ENCODE measurements at regions not wholly inside any gene's neighbourhood (a gene's known extent, or its start where the extent isn't known, plus 50 kb on each side); places are given as distances from the start of the nearest gene placed in this dataset.

DNA sequence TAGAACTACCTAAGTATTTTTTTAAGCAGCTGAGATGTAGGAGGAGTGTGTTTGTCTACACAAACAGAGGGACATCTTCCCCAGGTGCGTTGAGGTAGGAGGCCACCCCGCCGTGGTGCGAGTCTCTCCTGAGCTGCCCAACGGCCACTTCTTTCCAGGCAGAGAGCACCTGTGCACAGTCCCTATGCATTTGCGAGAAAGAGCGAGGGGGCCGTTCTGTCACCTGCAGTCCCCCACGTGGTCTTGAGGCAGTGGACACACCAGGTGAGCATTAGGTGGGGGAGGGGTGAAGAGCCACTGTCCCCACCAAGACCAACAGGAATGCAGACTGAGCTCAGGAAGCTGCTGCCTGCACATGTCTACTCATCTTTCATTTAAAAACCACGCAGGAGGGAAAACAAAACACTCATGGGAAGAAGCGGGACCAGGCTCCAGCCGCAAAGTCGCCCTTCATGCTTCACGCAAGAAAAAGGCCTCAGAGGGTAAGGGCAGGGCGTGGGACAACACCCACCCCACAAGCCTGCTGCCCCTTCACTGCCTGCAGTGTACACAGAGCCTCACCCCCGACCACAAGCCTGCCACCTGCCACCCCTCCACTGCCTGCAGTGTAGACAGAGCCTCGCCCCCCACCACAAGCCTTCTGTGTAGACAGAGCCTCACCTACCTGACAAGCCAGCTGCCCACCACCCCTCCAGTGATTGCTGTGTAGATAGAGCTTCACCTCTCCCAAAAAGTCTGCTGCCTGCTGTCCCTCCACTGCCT is 142.0 kb downstream of the DLL1 start:
- H3K4me1 Mint-ChIP-seq (ENCODE audit: low read depth, unreplicated experiment): peaks cover 20% of the 10 kb centered on the region
- Histone ChIP-seq H3K36me3 (ENCODE audit: insufficient read depth, low read length) (no peaks in the 10 kb centered on the region), H3K4me1 (ENCODE audit: insufficient read depth, low read length) (peaks cover 6% of the 10 kb centered on the region), H3K9me3 (ENCODE audit: insufficient read depth, low read depth, low read length) (peaks cover 5% of the 10 kb centered on the region), H3K27ac (ENCODE audit: low read depth, low read length) (no peak overlapping the region), H3K79me2 (ENCODE audit: insufficient read depth, low read length) (no peaks in the 10 kb centered on the region), H3K27me3 (ENCODE audit: insufficient read depth, low read length) (peaks cover 4% of the 10 kb centered on the region), H2AFZ (ENCODE audit: low read depth, low read length) (no peak overlapping the region), H3K4me3 (ENCODE audit: insufficient read depth, low read depth, low read length) (no peak overlapping the region), H4K20me1 (ENCODE audit: insufficient read depth, low read length) (no peaks in the 10 kb centered on the region), H3K9ac (ENCODE audit: low read length) (no peak overlapping the region), H3K4me2 (ENCODE audit: low read length) (no peak overlapping the region)
- peaks cover 5% of the 10 kb centered on the region for H3K9me3 Mint-ChIP-seq (ENCODE audit: unreplicated experiment)
- FAIRE-seq (no peak), DNase-seq (ENCODE audit: low read depth) (no peak)
- peaks cover 37% of the 10 kb centered on the region for H3K27me3 Mint-ChIP-seq (ENCODE audit: low read depth, unreplicated experiment)
- H3K36me3 Mint-ChIP-seq (ENCODE audit: low read depth, unreplicated experiment): no peaks in the 10 kb centered on the region
- H3K4me3 Mint-ChIP-seq (ENCODE audit: unreplicated experiment): no peak overlapping the region
- TF ChIP-seq, protein P1, sequence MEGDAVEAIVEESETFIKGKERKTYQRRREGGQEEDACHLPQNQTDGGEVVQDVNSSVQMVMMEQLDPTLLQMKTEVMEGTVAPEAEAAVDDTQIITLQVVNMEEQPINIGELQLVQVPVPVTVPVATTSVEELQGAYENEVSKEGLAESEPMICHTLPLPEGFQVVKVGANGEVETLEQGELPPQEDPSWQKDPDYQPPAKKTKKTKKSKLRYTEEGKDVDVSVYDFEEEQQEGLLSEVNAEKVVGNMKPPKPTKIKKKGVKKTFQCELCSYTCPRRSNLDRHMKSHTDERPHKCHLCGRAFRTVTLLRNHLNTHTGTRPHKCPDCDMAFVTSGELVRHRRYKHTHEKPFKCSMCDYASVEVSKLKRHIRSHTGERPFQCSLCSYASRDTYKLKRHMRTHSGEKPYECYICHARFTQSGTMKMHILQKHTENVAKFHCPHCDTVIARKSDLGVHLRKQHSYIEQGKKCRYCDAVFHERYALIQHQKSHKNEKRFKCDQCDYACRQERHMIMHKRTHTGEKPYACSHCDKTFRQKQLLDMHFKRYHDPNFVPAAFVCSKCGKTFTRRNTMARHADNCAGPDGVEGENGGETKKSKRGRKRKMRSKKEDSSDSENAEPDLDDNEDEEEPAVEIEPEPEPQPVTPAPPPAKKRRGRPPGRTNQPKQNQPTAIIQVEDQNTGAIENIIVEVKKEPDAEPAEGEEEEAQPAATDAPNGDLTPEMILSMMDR (IDR thresholded peaks at IDR 0.05; ENCODE audit: insufficient read depth, low read depth, low read length): no peak
- TF ChIP-seq EZH2 (IDR thresholded peaks at IDR 0.05; ENCODE audit: insufficient read depth, low read length): no peak
- no peak overlapping the region for H3K27ac Mint-ChIP-seq (ENCODE audit: unreplicated experiment)

DNA sequence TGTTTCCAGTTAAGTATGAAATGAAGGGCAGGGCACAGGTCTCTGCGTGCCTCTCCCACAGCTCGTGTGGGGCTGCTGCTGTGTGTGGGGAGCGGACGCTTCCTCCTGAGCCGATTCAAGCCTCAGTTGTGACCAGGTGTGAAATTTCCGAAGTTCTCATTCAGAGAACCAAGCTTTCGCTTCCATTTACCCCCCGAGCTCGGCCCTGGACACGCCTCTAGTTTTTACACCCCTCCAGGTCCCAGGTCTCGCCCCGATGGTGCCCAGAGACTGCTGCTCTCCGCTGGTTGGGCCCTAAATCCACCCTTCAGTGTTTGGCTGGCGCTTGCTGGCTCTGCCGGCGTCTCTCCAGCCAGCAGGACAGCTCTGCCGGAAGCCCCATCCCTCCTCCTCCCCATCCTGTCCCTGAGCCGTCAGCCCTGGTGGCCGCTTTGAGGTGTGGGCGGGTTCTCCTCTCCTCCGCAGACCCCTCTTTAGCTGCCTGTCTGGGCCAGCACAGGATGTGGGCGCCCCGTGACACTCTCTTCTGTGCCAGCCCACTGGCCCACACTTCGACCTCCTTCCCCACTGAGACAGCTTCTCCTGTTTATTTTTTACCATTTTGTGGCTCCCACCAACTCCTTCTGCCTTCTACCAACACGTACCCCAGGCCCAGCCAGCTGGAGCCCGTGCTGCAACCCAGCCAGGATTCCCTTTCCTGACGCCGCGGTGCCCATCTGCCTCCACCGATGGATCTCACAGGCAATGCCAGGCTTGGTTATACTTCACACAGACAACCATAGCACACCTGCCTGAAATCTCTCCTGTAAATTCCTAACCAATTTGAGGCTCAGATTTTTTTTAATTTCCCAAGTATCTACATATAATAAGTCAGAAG is 142.8 kb downstream of the DLL1 start:
- peaks cover 20% of the 10 kb centered on the region for H3K4me1 Mint-ChIP-seq (ENCODE audit: low read depth, unreplicated experiment)
- Histone ChIP-seq H3K36me3 (ENCODE audit: insufficient read depth, low read length) (no peaks in the 10 kb centered on the region), H3K27me3 (ENCODE audit: insufficient read depth, low read length) (peaks cover 4% of the 10 kb centered on the region), H3K9me3 (ENCODE audit: insufficient read depth, low read depth, low read length) (peaks cover 5% of the 10 kb centered on the region), H2AFZ (ENCODE audit: low read depth, low read length) (no peak overlapping the region), H3K4me2 (ENCODE audit: low read length) (no peak overlapping the region), H3K4me1 (ENCODE audit: insufficient read depth, low read length) (peaks cover 6% of the 10 kb centered on the region), H4K20me1 (ENCODE audit: insufficient read depth, low read length) (no peaks in the 10 kb centered on the region), H3K4me3 (ENCODE audit: insufficient read depth, low read depth, low read length) (no peak overlapping the region), H3K9ac (ENCODE audit: low read length) (no peak overlapping the region), H3K79me2 (ENCODE audit: insufficient read depth, low read length) (no peaks in the 10 kb centered on the region), H3K27ac (ENCODE audit: low read depth, low read length) (no peak overlapping the region)
- peaks cover 10% of the 10 kb centered on the region for H3K9me3 Mint-ChIP-seq (ENCODE audit: unreplicated experiment)
- H3K27me3 Mint-ChIP-seq (ENCODE audit: low read depth, unreplicated experiment): peaks cover 41% of the 10 kb centered on the region
- TF ChIP-seq, protein P1 (IDR thresholded peaks at IDR 0.05; ENCODE audit: insufficient read depth, low read depth, low read length): no peak
- no peak for FAIRE-seq
- DNase-seq (ENCODE audit: low read depth): no peak
- no peak overlapping the region for H3K4me3 Mint-ChIP-seq (ENCODE audit: unreplicated experiment)
- H3K36me3 Mint-ChIP-seq (ENCODE audit: low read depth, unreplicated experiment): no peaks in the 10 kb centered on the region
- H3K27ac Mint-ChIP-seq (ENCODE audit: unreplicated experiment): no peak overlapping the region

All from astrocyte (in vitro differentiated cells and primary cell).